HepG2 (cell line): ENCODE measurements at regions not wholly inside any gene's neighbourhood (a gene's known extent, or its start where the extent isn't known, plus 50 kb on each side); places are given as distances from the start of the nearest gene placed in this dataset.

ENCODE experiments used
- ATAC-seq: fragments of 200-7000 bp; cut with Tn5 transposase; 3 replicates; pipeline ENCODE4 v1.9.1; 2020; ENCODE audit warnings: mild to moderate bottlenecking, moderate library complexity
- BruUV-seq: library from RNA; stranded (reverse); fragments of 400-500 nt; replicated peaks from 2 replicates; lab custom pipeline; 2021; lab: Mats Ljungman, UMichigan
- CTCF ChIA-PET: fragments of 300-600 bp; formaldehyde crosslinking; extraction: SDS; loops from one replicate; lab custom pipeline; 2021; ENCODE audit warnings: low total read pairs, inconsistent platforms, low intra/inter-chr PET ratio; lab: Yijun Ruan, JAX
- POLR2A ChIA-PET: fragments of 350-600 bp; sonication (Branson Sonifier 250); formaldehyde crosslinking; loops from one replicate; lab custom pipeline; 2020; ENCODE audit warnings: antibody characterized with exemption, inconsistent platforms; lab: Yijun Ruan, JAX
- DNase-seq: peaks from one replicate; pipeline ENCODE4 v3.0.0-alpha.2; 2015; ENCODE audit warnings: low spot score
- FAIRE-seq: peaks from 3 replicates; lab custom pipeline; 2011; peaks lifted over from hg19 to GRCh38; lab: Jason Lieb, UNC
- H2AFZ ChIP-seq: one replicate; pipeline ENCODE4 v1.6.1; 2011; ENCODE audit warnings: low read length, inconsistent platforms
- H3K27ac ChIP-seq: fragments of 300-600 bp; 3 replicates; pipeline ENCODE4 v1.8.0; 2011; ENCODE audit warnings: mixed run types, mild to moderate bottlenecking, mixed read lengths, low read length, inconsistent platforms; ENCODE audit not compliant: insufficient read depth; ENCODE audit errors: extremely low read length
- H3K27me3 ChIP-seq, 2 experiments: fragments of 200-600 bp in 1 of 2; 2 replicates in 1 of 2; 3 replicates in 1 of 2; pipeline versions ENCODE4 v1.6.0 to v1.8.0; 2011; ENCODE audit warnings: low read length in 2 of 2, mild to moderate bottlenecking in 2 of 2, moderate library complexity in 2 of 2, inconsistent platforms in 1 of 2; ENCODE audit not compliant: insufficient read depth in 2 of 2, control insufficient read depth in 1 of 2
- H3K36me3 ChIP-seq, 2 experiments: fragments of 200-600 bp in 1 of 2; replicated peaks in 1 of 2; 2 replicates in 1 of 2; 3 replicates in 1 of 2; pipeline versions ENCODE4 v1.5.1 to v1.8.0; 2011; ENCODE audit warnings: low read length in 2 of 2, inconsistent platforms in 1 of 2; ENCODE audit not compliant: insufficient read depth in 2 of 2, control insufficient read depth in 1 of 2
- H3K4me1 ChIP-seq: 2 replicates; pipeline ENCODE4 v1.5.1; 2012; ENCODE audit warnings: low read length, inconsistent platforms; ENCODE audit not compliant: insufficient read depth
- H3K4me2 ChIP-seq: 2 replicates; pipeline ENCODE4 v1.6.0; 2011; ENCODE audit warnings: low read depth, low read length, inconsistent platforms
- H3K4me3 ChIP-seq, 3 experiments: fragments of 200-600 bp in 1 of 3; sonication (generic), shearing (Covaris generic) in 1 of 3; replicated peaks in 1 of 3; 2 replicates each; pipeline ENCODE4 v1.5.1; 2011 to 2016; ENCODE audit warnings: low read length in 3 of 3, inconsistent platforms in 2 of 3, low read depth in 2 of 3, mild to moderate bottlenecking in 2 of 3, control low read depth in 1 of 3, mixed read lengths in 1 of 3; ENCODE audit not compliant: insufficient read depth in 1 of 3
- H3K79me2 ChIP-seq: one replicate; pipeline ENCODE4 v1.6.1; 2011; ENCODE audit warnings: low read length, inconsistent platforms; ENCODE audit not compliant: insufficient read depth
- H3K9ac ChIP-seq: 2 replicates; pipeline ENCODE4 v1.6.0; 2011; ENCODE audit warnings: mild to moderate bottlenecking, low read depth, low read length, inconsistent platforms; ENCODE audit not compliant: insufficient read depth
- H3K9me3 ChIP-seq: 2 replicates; pipeline ENCODE4 v1.5.1; 2012; ENCODE audit warnings: mild to moderate bottlenecking, low read length
- H4K20me1 ChIP-seq: 2 replicates; pipeline ENCODE4 v1.6.0; 2011; ENCODE audit warnings: inconsistent platforms, mild to moderate bottlenecking, low read length, moderate library complexity; ENCODE audit not compliant: insufficient read depth
- BHLHE40 ChIP-seq: IDR thresholded peaks from 2 replicates; pipeline ENCODE4 v1.6.1; 2011; ENCODE audit warnings: low read length, improper control_type of control experiment
- DNMT1 ChIP-seq: sonication (generic); formaldehyde crosslinking; IDR thresholded peaks from 2 replicates; pipeline ENCODE4 v1.5.1; 2020; ENCODE audit warnings: mild to moderate bottlenecking, missing genetic modification reagents
- GMEB1 ChIP-seq: sonication (generic); formaldehyde crosslinking; IDR thresholded peaks from 2 replicates; pipeline ENCODE4 v1.5.1; 2020; ENCODE audit warnings: missing genetic modification reagents, mild to moderate bottlenecking, borderline replicate concordance
- HOXA5 ChIP-seq: sonication (generic); formaldehyde crosslinking; IDR thresholded peaks from 2 replicates; pipeline ENCODE4 v1.4.0; 2020; ENCODE audit warnings: missing genetic modification reagents
- JUND ChIP-seq: sonication (generic); formaldehyde crosslinking; IDR thresholded peaks from 2 replicates; pipeline ENCODE4 v1.8.0; 2022; ENCODE audit warnings: mild to moderate bottlenecking, missing genetic modification reagents
- NFIB ChIP-seq: sonication (generic); formaldehyde crosslinking; IDR thresholded peaks from 2 replicates; pipeline ENCODE4 v1.9.0; 2021; ENCODE audit warnings: missing genetic modification reagents, mild to moderate bottlenecking, borderline replicate concordance
- PLRG1 ChIP-seq: fragments of 450-650 bp; conservative IDR thresholded peaks from 2 replicates; pipeline ENCODE4 v1.6.1; 2016
- YEATS2 ChIP-seq: sonication (generic); formaldehyde crosslinking; IDR thresholded peaks from 2 replicates; pipeline ENCODE4 v1.4.0; 2020; ENCODE audit warnings: missing genetic modification reagents, borderline replicate concordance
- ZFP62 ChIP-seq: sonication (generic); formaldehyde crosslinking; IDR thresholded peaks from 2 replicates; pipeline ENCODE4 v1.4.0; 2020; ENCODE audit warnings: missing genetic modification reagents
- ZFYVE20 ChIP-seq: sonication (generic); formaldehyde crosslinking; IDR thresholded peaks from 2 replicates; pipeline ENCODE4 v1.8.0; 2023; ENCODE audit warnings: low read depth, mild to moderate bottlenecking, moderate library complexity, missing genetic modification reagents, borderline replicate concordance
- ZNF605 ChIP-seq: sonication (generic); formaldehyde crosslinking; IDR thresholded peaks from 2 replicates; pipeline ENCODE4 v1.8.0; 2022; ENCODE audit warnings: mild to moderate bottlenecking, missing genetic modification reagents
- ZNF646 ChIP-seq: sonication (generic); formaldehyde crosslinking; IDR thresholded peaks from 2 replicates; pipeline ENCODE4 v1.9.0; 2021; ENCODE audit warnings: mild to moderate bottlenecking, missing genetic modification reagents
- ZNF788 ChIP-seq: sonication (generic); formaldehyde crosslinking; IDR thresholded peaks from 2 replicates; pipeline ENCODE4 v1.5.0; 2020; ENCODE audit warnings: mild to moderate bottlenecking, missing genetic modification reagents, borderline replicate concordance
- ZNF878 ChIP-seq: sonication (generic); formaldehyde crosslinking; IDR thresholded peaks from 2 replicates; pipeline ENCODE4 v1.8.1; 2023; ENCODE audit warnings: mild to moderate bottlenecking, missing genetic modification reagents, moderate library complexity
- WGBS: methylation state at CpG from one replicate; pipeline ENCODE4 v1.1.6; 2017; ENCODE audit warnings: low lambda C conversion rate; 5-methylcytosine and 5-hydroxymethylcytosine counted together
- in situ Hi-C: cut with HindIII; loops from 2 replicates; pipeline ENCODE4 v1.10.0; 2017; ENCODE audit warnings: low pct_unique_long_range_greater_than_20kb; ENCODE audit not compliant: extremely low pct_ligation_motif_present
- intact Hi-C: fragments of 100-400 bp; cut with micrococcal nuclease; formaldehyde crosslinking; loops from one replicate; pipeline ENCODE4 v1.10.0; 2022; ENCODE audit not compliant: unreplicated experiment

DNA sequence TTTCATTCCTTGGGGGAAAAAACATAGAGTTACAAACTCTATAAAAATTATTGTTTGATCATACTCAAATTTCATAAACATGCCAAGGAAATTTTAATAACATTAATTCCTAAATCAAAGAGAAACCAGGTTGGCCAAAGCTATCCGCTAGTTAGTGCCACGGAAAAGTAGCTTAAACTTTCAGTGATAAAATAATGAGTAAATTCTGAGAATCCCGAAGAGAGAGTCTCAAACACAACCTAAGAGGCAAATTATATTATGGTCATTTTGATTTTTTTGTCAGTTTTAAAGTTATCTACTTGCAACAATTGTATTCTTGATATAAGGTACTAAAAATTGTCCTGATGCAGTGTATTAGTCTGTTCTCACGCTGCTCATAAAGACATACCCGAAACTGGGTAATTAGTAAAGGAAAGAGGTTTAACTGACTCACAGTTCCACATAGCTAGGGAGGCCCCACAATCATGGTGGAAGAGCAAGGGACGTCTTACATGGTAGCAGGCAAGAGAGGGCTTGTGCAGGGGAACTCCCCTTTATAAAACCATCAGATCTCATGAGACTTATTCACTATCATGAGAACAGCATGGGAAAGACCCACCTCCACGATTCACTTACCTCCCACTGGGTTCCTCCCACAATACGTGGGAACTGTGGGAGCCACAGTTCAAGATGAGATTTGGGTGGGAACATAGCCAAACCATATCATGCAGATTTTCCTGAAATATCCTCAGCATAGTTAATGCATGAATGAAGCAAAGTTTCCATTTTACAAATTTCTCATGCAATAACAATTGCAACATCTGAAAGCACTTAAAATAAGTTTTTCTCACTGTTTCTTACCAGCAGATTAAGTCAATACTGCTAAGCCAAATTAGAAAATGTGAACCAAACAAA lies 205.9 kb upstream of the STK17B start (continued):
- no peak for TF ChIP-seq GMEB1
- TF ChIP-seq ZNF605 (CRISPR knock-in tag): no peak
- TF ChIP-seq HOXA5 (CRISPR knock-in tag): no peak
- TF ChIP-seq PLRG1: no peak

- Histone ChIP-seq H3K4me1 (no peaks in the 10 kb centered on the region), H4K20me1 (no peaks in the 10 kb centered on the region), H3K36me3 (no peaks in the 10 kb centered on the region), H3K27me3 (no peaks in the 10 kb centered on the region), H3K4me2 (no peak overlapping the region), H3K9me3 (no peaks in the 10 kb centered on the region), H3K9ac (no peak overlapping the region), H3K27ac (no peak overlapping the region), H2AFZ (no peak overlapping the region), H3K79me2 (no peaks in the 10 kb centered on the region), H3K4me3 (no peak overlapping the region)
- intact Hi-C loops (no loop called here), in situ Hi-C loops (no loop called here)
- WGBS: 66% methylated on average over 3 of the region's 3 CpGs
- ATAC-seq (no peak), DNase-seq (no peak), FAIRE-seq (no peak)
- ChIA-PET CTCF (no interaction called here), POLR2A (no interaction called here)
- BruUV-seq: no TSS peak
- TF ChIP-seq ZNF646 (CRISPR knock-in tag): no peak
- TF ChIP-seq DNMT1 (CRISPR knock-in tag): no peak
- no peak for TF ChIP-seq ZNF788
- TF ChIP-seq JUND: no peak
- TF ChIP-seq NFIB (CRISPR knock-in tag): no peak
- TF ChIP-seq BHLHE40: no peak
- TF ChIP-seq YEATS2 (CRISPR knock-in tag): no peak
- no peak for TF ChIP-seq ZFYVE20 (CRISPR knock-in tag)
- no peak for TF ChIP-seq ZNF878 (CRISPR knock-in tag)
- no peak for TF ChIP-seq ZFP62 (CRISPR knock-in tag)
Measured at GRCh38 chr2:196379600-196379999, 208.2 kb upstream of the STK17B start.
